ENCODE measurements at regions not wholly inside any gene's neighbourhood (a gene's known extent, or its start where the extent isn't known, plus 50 kb on each side); places are given as distances from the start of the nearest gene placed in this dataset.

DNA sequence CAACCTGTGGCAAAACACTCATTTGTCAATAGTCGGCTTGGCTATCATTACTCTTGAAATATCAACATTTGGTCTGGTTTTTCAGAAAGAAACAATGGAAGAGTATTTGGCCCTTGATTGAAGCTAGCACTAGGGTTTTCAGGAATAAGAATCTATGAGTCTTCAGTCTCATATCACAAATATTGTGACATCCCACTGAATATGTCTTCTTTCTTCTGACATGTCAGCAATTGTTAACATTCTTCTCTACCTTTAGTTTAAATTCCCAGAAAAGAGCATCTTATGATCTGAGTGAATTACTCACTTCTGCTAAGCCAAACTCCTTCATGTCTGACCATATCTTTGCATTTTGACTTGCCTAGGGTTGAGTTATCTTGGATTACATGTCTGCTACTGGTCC lies 435.2 kb upstream of the SEMA3D start:
- Histone ChIP-seq H3K4me3 (no peak overlapping the region), H3K27me3 (no peaks in the 10 kb centered on the region), H3K9me3 (no peaks in the 10 kb centered on the region), H3K27ac (no peak overlapping the region), H3K4me1 (no peaks in the 10 kb centered on the region), H3K36me3 (no peaks in the 10 kb centered on the region)
- WGBS, 2 donors = 78 to 81% methylated on average over 1 of the region's 1 CpG
- DNase-seq (no peak), ATAC-seq (ENCODE audit: low FRiP score in 2 of 2) (no peak)
- TF ChIP-seq POLR2A (IDR thresholded peaks at IDR 0.05) (no peak), EP300 (IDR thresholded peaks at IDR 0.05) (no peak), POLR2AphosphoS5 (IDR thresholded peaks at IDR 0.05) (no peak)
- TF ChIP-seq, protein P1, sequence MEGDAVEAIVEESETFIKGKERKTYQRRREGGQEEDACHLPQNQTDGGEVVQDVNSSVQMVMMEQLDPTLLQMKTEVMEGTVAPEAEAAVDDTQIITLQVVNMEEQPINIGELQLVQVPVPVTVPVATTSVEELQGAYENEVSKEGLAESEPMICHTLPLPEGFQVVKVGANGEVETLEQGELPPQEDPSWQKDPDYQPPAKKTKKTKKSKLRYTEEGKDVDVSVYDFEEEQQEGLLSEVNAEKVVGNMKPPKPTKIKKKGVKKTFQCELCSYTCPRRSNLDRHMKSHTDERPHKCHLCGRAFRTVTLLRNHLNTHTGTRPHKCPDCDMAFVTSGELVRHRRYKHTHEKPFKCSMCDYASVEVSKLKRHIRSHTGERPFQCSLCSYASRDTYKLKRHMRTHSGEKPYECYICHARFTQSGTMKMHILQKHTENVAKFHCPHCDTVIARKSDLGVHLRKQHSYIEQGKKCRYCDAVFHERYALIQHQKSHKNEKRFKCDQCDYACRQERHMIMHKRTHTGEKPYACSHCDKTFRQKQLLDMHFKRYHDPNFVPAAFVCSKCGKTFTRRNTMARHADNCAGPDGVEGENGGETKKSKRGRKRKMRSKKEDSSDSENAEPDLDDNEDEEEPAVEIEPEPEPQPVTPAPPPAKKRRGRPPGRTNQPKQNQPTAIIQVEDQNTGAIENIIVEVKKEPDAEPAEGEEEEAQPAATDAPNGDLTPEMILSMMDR (IDR thresholded peaks at IDR 0.05) = no peak

DNA sequence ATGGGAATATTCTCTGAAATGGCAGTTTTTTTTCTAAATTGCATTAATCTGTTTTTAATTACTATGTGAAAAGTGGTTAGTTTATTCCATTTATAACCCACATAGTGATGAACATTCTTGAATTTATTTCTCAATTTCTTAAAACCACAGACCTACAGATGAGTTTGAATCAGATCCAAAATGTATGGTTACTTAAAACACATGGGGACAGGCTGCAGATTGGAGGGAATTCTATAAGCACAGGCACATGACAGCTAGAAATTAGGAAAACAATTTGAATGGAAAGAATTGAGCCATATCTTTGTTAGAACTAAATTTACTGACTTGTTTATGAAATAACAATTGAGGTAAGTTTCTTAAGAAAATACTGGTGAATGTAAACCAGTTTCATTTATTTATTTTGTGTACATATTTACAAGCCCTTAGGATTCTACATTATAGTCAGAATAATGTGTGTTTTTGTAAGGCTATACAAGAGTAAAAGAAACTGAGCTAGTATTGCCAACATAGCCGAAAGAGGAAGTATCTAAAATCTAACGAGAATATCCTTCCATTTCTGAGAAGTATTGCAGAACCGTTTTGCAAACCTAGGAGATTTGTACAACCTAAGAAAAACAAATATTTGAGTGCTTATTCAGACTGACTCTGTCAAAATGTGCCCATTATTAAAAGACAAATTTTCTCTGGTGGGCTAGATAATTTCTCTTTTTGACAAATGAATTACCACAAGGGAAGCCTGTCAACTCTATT lies 434.3 kb upstream of the SEMA3D start:
- no peak overlapping the region for H3K4me3 ChIP-seq
- ATAC-seq (ENCODE audit: low FRiP score in 2 of 2) = peak in 1 of 2 donors; percentile 46

DNA sequence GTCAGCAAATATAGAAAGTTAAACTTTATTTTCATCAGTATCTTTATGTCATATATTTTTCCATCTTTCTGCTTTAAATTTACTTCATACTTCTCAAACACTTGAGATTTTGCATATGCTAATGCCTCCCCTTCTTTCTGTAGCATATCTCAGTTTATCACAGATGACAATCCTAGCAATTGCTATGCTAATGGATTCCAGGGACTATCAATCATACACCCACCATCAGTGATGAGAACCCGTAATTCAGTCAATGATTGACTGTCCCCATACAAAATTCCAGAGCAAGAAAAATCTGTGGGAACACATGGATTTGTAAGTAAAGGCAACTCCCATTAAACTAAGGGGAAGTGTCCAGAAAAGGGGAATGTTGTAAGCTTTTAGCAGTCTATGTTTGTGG lies 432.4 kb upstream of the SEMA3D start:
- 68 to 85% methylated on average over 1 of the region's 1 CpG for WGBS, 2 donors
- Histone ChIP-seq H3K36me3 (no peaks in the 10 kb centered on the region), H3K4me3 (no peak overlapping the region), H3K9me3 (no peaks in the 10 kb centered on the region), H3K27ac (no peak overlapping the region), H3K27me3 (no peaks in the 10 kb centered on the region), H3K4me1 (no peaks in the 10 kb centered on the region)
- ATAC-seq (ENCODE audit: low FRiP score in 2 of 2) (no peak), DNase-seq (no peak)
- TF ChIP-seq POLR2A (IDR thresholded peaks at IDR 0.05) = no peak
- TF ChIP-seq POLR2AphosphoS5 (IDR thresholded peaks at IDR 0.05) = no peak
- TF ChIP-seq EP300 (IDR thresholded peaks at IDR 0.05) = no peak
- TF ChIP-seq, protein P1 (IDR thresholded peaks at IDR 0.05) = no peak

More for the DNA sequence above, 434.3 kb upstream of the SEMA3D start:
- no peak for DNase-seq
- Histone ChIP-seq H3K27ac (peak overlapping the region in 1 of 4 donors; percentile 36), H3K27me3 (no peaks in the 10 kb centered on the region), H3K36me3 (no peaks in the 10 kb centered on the region), H3K9me3 (no peaks in the 10 kb centered on the region), H3K4me1 (no peaks in the 10 kb centered on the region)
- TF ChIP-seq EP300 (IDR thresholded peaks at IDR 0.05) (no peak), POLR2AphosphoS5 (IDR thresholded peaks at IDR 0.05) (no peak)
- TF ChIP-seq, protein P1 (IDR thresholded peaks at IDR 0.05) = no peak
- 33 to 44% methylated on average over 3 of the region's 3 CpGs for WGBS, 2 donors

DNA sequence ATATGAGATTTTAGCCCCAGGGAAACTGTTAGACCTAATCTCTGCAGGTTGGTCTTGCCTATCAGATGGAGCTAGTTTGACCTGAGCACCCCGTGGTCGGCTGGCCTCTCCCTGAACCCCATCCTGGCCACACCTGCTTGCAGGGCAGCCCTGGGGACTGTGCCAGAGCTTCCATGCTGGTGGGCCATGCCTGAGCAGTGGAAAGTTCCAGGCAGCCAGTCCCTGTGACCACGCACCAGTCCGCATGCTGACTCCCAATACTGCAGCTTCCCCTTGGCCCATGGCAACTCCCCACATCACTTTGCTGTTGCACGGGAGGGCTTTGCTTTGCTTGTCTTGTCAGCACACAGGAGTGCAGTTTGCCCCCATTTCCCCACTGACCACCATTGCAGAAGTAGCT lies 427.8 kb upstream of the SEMA3D start:
- 83 to 92% methylated on average over 1 to 5 of the region's 5 CpGs for WGBS, 2 donors
- no peaks in the 10 kb centered on the region for H3K4me1 ChIP-seq
- DNase-seq (peak in 1 of 2 donors; percentile 22), ATAC-seq (ENCODE audit: low FRiP score in 2 of 2) (no peak)
- TF ChIP-seq POLR2AphosphoS5 (IDR thresholded peaks at IDR 0.05) (no peak), EP300 (IDR thresholded peaks at IDR 0.05) (no peak), POLR2A (IDR thresholded peaks at IDR 0.05) (no peak)
- TF ChIP-seq, protein P1 (IDR thresholded peaks at IDR 0.05) = no peak
- H3K27ac ChIP-seq = no peak overlapping the region
- H3K36me3 ChIP-seq = no peaks in the 10 kb centered on the region
- H3K9me3 ChIP-seq = no peaks in the 10 kb centered on the region
- H3K27me3 ChIP-seq = no peaks in the 10 kb centered on the region
- no peak overlapping the region for H3K4me3 ChIP-seq

DNA sequence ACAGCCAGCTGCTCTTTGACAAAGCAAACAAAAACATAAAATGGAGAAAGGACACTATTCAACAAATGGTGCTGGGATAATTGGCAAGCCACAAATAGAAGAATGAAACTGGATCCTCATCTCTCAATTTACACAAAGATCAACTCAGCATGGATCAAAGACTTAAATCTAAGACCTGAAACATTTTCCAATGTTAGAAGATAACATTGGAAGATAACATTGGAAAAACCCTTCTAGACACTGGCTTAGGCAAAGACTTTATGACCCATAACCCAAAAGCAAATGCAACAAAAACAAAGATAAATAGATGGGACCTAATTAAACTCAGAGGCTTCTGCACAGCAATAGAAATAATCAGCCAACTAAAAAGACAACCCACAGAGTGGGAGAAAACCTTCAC lies 425.7 kb upstream of the SEMA3D start:
- H3K36me3 ChIP-seq = no peaks in the 10 kb centered on the region
- no peak for TF ChIP-seq EP300 (IDR thresholded peaks at IDR 0.05)
- TF ChIP-seq POLR2AphosphoS5 (IDR thresholded peaks at IDR 0.05) = no peak
- no peak for TF ChIP-seq POLR2A (IDR thresholded peaks at IDR 0.05)
- TF ChIP-seq, protein P1 (IDR thresholded peaks at IDR 0.05) = no peak
- no peak overlapping the region for H3K27ac ChIP-seq
- no peaks in the 10 kb centered on the region for H3K4me1 ChIP-seq
- no peaks in the 10 kb centered on the region for H3K9me3 ChIP-seq
- no peak for DNase-seq
- no peak overlapping the region for H3K4me3 ChIP-seq
- ATAC-seq (ENCODE audit: low FRiP score in 2 of 2) = no peak
- H3K27me3 ChIP-seq = no peaks in the 10 kb centered on the region
